T-helper 1 cell treated with Interleukin-12 subunit alpha and Interleukin-12 subunit beta and Interleukin-4 antibody, amounts not matched to agents 30 μg/mL and 1 μg/mL, for 36 hours (primary cell): ENCODE measurements at regions not wholly inside any gene's neighbourhood (a gene's known extent, or its start where the extent isn't known, plus 50 kb on each side); places are given as distances from the start of the nearest gene placed in this dataset.
"Not testable (repeated sequence)": the region's sequence is repeated elsewhere in the genome, so short reads cannot be mapped to it uniquely, and the experiment has no call there.

Experiments used
- H3K27ac Mint-ChIP-seq: one replicate; pipeline ENCODE4 v1.8.0; 2021; ENCODE audit warnings: mild to moderate bottlenecking, mixed read lengths
- H3K27me3 Mint-ChIP-seq: one replicate; pipeline ENCODE4 v1.8.0; 2021; ENCODE audit warnings: low read depth, mixed read lengths
- H3K36me3 Mint-ChIP-seq: one replicate; pipeline ENCODE4 v1.8.0; 2021; ENCODE audit warnings: low read depth, mixed read lengths
- H3K4me1 Mint-ChIP-seq: one replicate; pipeline ENCODE4 v1.8.0; 2021; ENCODE audit warnings: low read depth, mixed read lengths
- H3K4me3 Mint-ChIP-seq: one replicate; pipeline ENCODE4 v1.8.0; 2021; ENCODE audit warnings: mild to moderate bottlenecking, moderate library complexity, mixed read lengths
- H3K9me3 Mint-ChIP-seq: one replicate; pipeline ENCODE4 v1.8.0; 2021; ENCODE audit warnings: mixed read lengths

DNA sequence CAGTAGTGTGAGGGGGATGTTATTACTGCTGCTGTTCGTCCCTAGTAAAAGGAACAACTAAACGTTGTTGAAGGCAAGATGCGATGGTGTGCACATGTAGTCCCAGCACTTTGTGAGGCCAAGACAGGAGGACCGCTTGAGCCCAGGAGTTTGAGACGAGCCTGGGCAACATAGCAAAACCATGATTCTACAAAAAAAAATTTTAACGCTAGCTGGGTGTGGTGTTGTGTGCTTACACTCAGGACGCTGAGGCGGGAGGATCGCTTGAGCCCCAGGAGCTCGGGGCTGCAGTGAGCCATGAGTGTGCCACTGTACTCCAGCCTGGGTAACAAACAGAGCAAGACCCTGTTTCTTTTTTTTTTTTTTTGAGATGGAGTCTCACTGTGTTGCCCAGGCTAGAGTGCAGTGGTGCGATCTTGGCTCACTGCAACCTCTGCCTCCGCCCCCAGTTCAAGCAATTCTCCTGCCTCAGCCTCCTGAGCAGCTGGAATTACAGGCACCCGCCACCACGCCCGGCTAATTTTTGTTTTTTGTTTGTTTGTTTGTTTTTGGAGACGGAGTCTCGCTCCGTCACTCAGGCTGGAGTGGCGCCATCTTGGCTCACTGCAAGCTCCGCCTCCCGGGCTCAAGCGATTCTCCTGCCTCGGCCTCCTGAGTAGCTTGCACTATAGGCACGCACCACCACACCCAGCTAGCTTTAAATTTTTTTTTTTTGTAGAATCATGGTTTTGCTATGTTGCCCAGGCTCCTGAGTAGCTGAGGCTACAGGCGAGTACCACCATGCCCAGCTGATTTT lies 87.3 kb downstream of the MYL12B start:
- H3K27me3 Mint-ChIP-seq, H3K4me3 Mint-ChIP-seq, H3K9me3 Mint-ChIP-seq, H3K27ac Mint-ChIP-seq, H3K36me3 Mint-ChIP-seq, H3K4me1 Mint-ChIP-seq: not testable (repeated sequence)

DNA sequence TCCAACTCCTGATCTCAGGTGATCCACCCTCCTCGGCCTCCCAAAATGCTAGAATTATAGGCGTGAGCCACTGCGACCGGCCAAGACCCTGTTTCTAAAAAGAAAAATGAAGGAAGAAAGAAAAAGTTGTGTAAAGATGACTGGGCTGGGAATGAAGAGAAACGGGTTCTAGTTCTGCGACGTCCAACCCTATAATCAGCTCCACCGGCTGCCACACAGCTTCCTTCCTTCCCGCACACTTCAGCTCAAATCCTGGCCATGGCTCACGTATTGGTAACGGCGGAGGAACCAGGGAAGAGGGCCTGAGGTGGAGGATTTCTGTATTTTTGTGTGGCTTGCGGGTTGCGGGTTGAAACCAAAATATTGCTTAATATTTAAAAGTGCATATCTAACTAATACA lies 88.1 kb downstream of the MYL12B start:
- Mint-ChIP-seq H3K4me1 (no peaks in the 10 kb centered on the region), H3K27me3 (peaks cover 4% of the 10 kb centered on the region), H3K9me3 (no peaks in the 10 kb centered on the region), H3K36me3 (no peaks in the 10 kb centered on the region), H3K27ac (no peak overlapping the region), H3K4me3 (no peak overlapping the region)

DNA sequence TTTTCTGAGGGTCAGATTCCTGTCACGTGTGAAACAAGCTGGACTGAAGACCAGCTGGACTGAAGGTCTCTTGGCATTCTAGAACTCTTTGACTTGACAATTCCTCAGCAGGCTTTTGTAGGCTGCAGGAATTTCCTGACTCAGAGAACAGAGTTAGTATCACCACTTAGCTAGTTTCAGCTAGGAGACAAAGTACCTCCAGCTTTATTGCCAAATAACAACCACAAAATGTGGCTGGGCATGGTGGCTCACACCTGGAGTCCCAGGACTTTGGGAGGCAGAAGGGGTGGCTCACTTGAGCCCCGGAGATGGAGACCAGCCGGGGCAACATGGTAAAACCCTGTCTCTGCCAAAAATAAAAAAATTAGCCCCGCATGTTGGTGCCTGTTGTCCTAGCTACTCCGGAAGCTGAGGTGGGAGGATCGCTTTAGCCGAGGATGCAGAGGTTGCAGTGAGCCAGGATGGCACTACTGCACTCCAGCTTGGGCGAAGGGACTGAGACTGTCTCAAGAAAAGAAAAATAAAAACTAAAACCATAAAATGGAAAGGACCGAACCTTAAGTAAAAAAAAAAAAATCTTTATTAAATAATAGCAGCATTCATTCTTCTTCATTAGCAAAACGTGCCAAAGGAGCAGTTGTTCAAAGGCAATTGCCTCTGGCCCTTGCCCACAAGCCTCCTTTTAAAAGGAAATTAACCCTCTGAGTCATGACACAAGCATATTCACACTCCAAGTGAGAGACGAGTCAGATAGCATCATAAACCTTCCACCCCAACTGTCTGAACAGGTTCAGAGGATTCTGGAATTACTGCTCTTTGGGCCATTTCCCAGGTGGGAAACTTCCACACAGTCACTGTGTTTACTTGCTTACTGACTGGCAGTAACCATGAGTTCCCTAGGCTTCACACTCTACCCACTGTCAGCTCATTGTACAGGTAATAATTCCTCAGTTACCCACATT lies 88.9 kb downstream of the MYL12B start:
- Mint-ChIP-seq H3K36me3 (no peaks in the 10 kb centered on the region), H3K4me1 (peaks cover 1% of the 10 kb centered on the region), H3K4me3 (no peak overlapping the region), H3K27ac (no peak overlapping the region), H3K27me3 (peaks cover 4% of the 10 kb centered on the region), H3K9me3 (no peaks in the 10 kb centered on the region)

DNA sequence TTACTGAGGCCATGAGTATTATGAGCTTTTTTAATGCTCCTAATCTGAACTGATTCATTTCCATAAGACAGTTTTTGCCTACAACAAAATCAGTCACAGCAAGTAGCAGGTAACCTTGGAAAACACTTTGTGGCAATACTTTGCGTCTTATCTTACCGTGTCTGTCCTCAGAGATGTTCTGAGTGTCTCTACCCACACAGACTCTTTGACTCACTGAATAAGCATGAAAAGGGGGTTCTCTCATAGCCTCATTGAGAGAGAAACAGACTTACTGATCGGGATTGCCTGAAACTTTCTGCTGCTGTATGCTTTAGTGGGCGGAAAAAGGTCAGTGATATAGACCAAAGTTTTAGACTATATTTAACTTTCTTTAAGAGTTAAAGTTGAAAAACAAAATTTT lies 92.6 kb downstream of the MYL12B start:
- Mint-ChIP-seq H3K27me3 (peaks cover 3% of the 10 kb centered on the region), H3K36me3 (no peaks in the 10 kb centered on the region), H3K4me3 (no peak overlapping the region), H3K9me3 (peaks cover 5% of the 10 kb centered on the region), H3K27ac (no peak overlapping the region), H3K4me1 (peaks cover 7% of the 10 kb centered on the region)

DNA sequence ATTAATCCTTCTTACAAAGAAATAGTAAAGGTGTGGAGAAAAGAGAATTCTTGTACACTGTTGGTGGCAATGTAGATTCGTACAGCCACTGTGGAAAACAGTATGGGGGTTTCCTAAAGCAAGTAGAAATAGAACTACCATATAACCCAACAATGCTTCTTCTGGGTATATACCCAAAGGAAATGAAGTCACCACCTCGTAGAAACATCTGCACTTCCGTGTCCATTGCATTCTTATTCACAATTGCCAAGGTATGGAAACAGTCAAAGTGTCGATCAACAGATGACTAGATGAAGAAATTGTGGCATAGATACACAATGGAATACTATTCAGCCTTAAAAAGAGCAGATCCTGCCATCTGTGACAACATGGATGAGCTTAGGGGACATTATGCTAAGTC lies 93.4 kb upstream of the TGIF1 start:
- peaks cover 3% of the 10 kb centered on the region for H3K27me3 Mint-ChIP-seq
- H3K4me1 Mint-ChIP-seq, result peaks cover 7% of the 10 kb centered on the region
- H3K27ac Mint-ChIP-seq, result no peak overlapping the region
- no peaks in the 10 kb centered on the region for H3K36me3 Mint-ChIP-seq
- no peak overlapping the region for H3K4me3 Mint-ChIP-seq
- peaks cover 5% of the 10 kb centered on the region for H3K9me3 Mint-ChIP-seq

DNA sequence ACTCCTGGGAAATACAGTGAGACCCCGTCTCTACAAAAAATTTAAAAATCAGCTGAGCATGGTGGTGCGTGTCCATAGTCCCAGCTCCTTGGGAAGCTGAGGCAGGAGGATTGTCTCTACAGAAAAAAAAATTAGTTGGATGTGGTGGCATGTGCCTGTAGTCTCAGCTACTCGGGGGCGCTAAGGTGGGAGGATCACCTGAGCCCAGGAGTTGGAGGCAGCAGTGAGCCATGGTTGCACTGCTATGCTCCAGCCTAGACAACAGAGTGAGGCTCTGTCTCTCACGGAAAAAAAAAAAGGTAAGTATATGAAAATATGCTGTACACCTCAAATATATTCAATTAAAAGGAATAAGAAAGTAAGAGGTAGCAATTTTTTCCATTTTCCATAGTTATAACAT lies 92.5 kb upstream of the TGIF1 start:
- Mint-ChIP-seq H3K4me1 (peaks cover 7% of the 10 kb centered on the region), H3K27me3 (peaks cover 3% of the 10 kb centered on the region), H3K36me3 (no peaks in the 10 kb centered on the region), H3K9me3 (peaks cover 5% of the 10 kb centered on the region), H3K27ac (no peak overlapping the region), H3K4me3 (no peak overlapping the region)

DNA sequence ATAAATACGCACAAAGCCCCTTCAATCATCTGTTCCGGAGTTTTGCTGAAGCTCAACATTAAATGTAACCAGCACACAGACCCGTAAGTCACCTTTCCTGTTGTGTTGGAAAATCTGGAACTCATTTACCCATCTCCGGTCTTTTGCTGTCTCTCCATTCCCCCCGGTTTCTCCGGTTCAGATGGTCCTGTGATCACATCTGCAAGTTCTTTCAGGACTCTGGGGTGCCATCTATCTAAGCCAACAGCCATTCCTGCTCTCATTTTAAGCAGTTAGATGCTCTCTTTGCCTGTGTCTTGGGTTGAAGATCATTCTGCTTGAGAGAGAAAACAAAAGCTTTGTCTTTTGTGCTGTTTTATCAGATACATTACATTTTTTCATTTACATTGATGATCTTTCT lies 91.7 kb upstream of the TGIF1 start:
- H3K4me3 Mint-ChIP-seq, result no peak overlapping the region
- H3K4me1 Mint-ChIP-seq, result peaks cover 7% of the 10 kb centered on the region
- peaks cover 3% of the 10 kb centered on the region for H3K27me3 Mint-ChIP-seq
- H3K9me3 Mint-ChIP-seq, result peaks cover 5% of the 10 kb centered on the region
- H3K36me3 Mint-ChIP-seq, result no peaks in the 10 kb centered on the region
- no peak overlapping the region for H3K27ac Mint-ChIP-seq

DNA sequence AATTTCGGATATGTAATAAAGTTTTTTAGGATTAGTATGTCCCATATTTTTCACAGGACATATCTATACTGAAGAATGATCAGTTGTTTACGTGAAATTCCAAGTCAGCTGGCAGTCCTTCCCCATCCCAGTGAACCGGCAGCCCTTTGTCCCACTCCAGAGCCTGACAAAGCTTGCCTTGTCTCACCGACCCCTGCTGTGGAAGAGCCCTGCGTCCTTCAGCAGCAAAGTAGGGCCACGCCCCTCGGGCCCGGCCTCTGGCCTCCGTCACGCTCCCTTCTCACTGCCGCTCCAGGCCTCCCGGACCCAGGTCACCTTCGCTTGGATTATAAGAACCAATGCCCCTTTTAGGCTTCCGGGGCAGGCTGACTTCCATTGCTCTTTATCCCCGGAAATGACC lies 89.8 kb upstream of the TGIF1 start:
- H3K36me3 Mint-ChIP-seq, result no peaks in the 10 kb centered on the region
- H3K27me3 Mint-ChIP-seq, result peaks cover 3% of the 10 kb centered on the region
- peaks cover 5% of the 10 kb centered on the region for H3K9me3 Mint-ChIP-seq
- no peak overlapping the region for H3K27ac Mint-ChIP-seq
- H3K4me3 Mint-ChIP-seq, result no peak overlapping the region
- H3K4me1 Mint-ChIP-seq, result peaks cover 7% of the 10 kb centered on the region

DNA sequence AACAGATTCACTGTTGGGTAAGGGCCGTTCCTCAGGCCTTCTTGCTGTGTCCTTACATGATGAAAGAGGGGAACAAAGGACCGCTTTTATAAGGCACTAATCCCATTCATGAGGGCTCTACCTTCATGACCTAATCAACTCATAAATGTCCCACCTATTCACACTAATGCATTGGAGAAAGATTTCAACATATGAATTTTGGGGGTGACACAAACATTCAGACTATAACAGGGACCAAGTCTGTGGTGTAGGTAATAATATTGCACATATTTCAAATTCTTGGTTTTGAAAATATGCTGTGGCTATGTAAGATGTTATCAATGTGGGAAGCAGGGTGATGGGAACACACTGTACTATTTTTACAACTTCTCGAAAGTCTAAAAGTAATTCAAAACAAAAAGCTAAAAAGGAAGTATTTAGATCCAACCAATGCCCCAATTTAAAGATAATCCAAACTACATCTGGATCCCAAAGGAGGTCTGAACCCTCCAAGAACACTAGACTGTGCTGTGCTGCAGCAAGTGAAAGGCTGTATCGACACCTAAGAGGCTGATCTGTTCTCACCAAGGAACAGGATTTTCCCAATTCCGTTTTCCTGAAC lies 82.4 kb upstream of the TGIF1 start:
- Mint-ChIP-seq H3K36me3 (no peaks in the 10 kb centered on the region), H3K9me3 (no peaks in the 10 kb centered on the region), H3K4me3 (no peak overlapping the region), H3K27me3 (peaks cover 6% of the 10 kb centered on the region), H3K4me1 (no peaks in the 10 kb centered on the region), H3K27ac (no peak overlapping the region)

DNA sequence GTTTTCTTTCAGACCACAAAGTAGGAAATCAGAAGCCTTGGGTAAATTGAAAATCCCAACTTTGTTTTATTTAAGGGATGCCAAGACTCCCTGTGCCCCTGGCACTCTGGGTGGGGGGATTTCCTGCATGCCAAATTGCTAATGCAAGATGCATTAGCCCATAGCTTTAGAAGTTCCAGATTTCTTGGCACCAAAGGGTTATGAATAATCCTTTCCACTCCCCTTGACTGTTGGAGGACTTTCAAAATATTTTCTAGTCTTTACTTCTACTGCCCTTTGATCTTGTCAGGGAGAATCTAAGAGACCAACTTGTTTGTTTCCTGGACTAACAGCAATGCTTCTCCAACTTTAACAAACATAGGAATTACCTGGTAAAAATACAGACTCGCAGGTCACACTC lies 81.8 kb upstream of the TGIF1 start:
- H3K36me3 Mint-ChIP-seq, result no peaks in the 10 kb centered on the region
- no peaks in the 10 kb centered on the region for H3K9me3 Mint-ChIP-seq
- no peak overlapping the region for H3K4me3 Mint-ChIP-seq
- no peak overlapping the region for H3K27ac Mint-ChIP-seq
- H3K4me1 Mint-ChIP-seq, result no peaks in the 10 kb centered on the region
- H3K27me3 Mint-ChIP-seq, result peaks cover 6% of the 10 kb centered on the region

DNA sequence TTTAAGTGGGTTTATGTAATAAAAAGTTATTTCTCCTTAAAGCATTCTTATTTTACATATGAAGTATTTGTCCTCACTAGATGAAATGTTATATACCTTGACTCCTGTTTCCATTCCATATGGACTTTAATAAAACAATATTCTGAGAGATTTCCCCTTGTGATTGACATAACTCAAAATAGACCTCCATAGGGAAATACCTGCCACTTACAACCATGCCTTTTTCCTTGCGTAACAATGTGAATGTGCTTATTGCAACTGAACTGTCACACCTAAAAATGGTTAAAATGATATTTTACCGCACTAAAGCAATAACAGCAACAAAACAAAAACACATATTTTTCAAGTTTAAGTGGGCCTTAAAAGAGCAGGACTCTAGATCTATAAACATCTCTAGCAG lies 70.3 kb upstream of the TGIF1 start:
- H3K9me3 Mint-ChIP-seq, result no peaks in the 10 kb centered on the region

DNA sequence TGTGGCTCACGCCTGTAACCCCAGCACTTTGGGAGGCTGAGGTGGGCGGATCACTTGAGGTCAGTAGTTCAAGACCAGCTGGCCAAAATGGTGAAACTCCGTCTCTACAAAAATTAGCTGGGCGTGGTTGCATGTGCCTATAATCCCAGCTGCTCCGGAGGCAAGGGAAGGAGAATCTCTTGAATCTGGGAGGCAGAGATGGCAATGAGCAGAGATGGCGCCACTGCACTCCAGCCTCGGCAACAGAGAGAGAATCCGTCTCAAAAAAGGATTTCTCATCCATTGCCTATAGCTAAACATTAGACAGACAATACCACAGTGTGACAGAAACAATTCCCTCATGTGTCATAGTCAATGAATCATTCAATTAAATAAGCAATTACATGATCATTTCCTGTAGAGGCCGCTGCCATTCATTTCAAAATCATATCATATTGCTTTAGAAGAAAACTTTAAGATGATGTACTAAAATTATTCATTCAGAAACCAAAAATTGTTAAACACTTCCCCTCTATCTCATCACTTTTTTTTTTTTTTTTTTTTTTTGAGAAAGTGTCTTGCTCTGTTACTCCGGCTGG lies 69.5 kb upstream of the TGIF1 start:
- Mint-ChIP-seq H3K9me3 (no peaks in the 10 kb centered on the region), H3K4me1 (no peaks in the 10 kb centered on the region), H3K36me3 (no peaks in the 10 kb centered on the region), H3K27me3 (no peaks in the 10 kb centered on the region), H3K27ac (no peak overlapping the region), H3K4me3 (no peak overlapping the region)

More for the DNA sequence above, 70.3 kb upstream of the TGIF1 start:
- no peak overlapping the region for H3K27ac Mint-ChIP-seq
- H3K36me3 Mint-ChIP-seq, result no peaks in the 10 kb centered on the region
- no peaks in the 10 kb centered on the region for H3K4me1 Mint-ChIP-seq
- H3K27me3 Mint-ChIP-seq, result no peaks in the 10 kb centered on the region
- H3K4me3 Mint-ChIP-seq, result no peak overlapping the region

DNA sequence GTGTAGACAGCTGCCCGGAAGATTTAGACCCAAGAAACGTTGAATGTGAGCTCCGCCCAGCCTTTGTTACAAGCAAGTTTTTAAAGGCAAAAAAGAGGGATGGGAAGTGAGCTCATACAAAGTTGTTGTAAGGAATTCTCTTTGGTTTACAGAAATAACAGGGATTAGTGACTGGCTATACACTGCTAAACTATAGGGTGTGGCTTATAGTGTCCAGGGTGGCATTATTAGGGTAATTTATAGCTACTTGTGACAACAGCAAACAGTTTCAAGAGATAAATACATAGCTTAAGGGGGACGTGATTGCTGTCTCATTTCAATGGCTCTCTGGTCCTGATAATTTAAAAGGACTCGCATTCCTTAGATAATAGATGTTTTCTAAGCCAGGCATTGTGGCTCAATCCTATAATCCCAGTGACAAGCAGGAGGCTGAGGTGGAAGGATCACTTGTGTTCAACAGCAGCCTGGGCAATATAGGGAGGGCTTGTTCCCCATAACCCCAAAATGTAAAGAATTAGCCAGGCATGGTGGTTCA lies 66.5 kb upstream of the TGIF1 start:
- Mint-ChIP-seq H3K27ac (no peak overlapping the region), H3K4me3 (no peak overlapping the region), H3K27me3 (no peaks in the 10 kb centered on the region), H3K4me1 (no peaks in the 10 kb centered on the region), H3K9me3 (no peaks in the 10 kb centered on the region), H3K36me3 (no peaks in the 10 kb centered on the region)
